ENCODE measurements at regions not wholly inside any gene's neighbourhood (a gene's known extent, or its start where the extent isn't known, plus 50 kb on each side); places are given as distances from the start of the nearest gene placed in this dataset.

- no peak overlapping the region for H3K4me2 ChIP-seq
- CTCF ChIA-PET, result no interaction called here
- no peak overlapping the region for H2AFZ ChIP-seq (ENCODE audit: low read depth)
- WGBS (ENCODE audit: low lambda C conversion rate), result 31% methylated on average over 4 of the region's 4 CpGs
- H3F3A ChIP-seq (replicated peaks; ENCODE audit: insufficient read depth), result no peaks in the 10 kb centered on the region
- TF ChIP-seq RAD21 (IDR thresholded peaks at IDR 0.05; ENCODE audit: low read length) (no peak), REST (IDR thresholded peaks at IDR 0.05; ENCODE audit: low read depth, low read length) (no peak), USF1 (IDR thresholded peaks at IDR 0.05; ENCODE audit: borderline replicate concordance, low read depth) (no peak), IRF3 (IDR thresholded peaks at IDR 0.05; ENCODE audit: low read depth, low read length) (no peak), SMC3 (IDR thresholded peaks at IDR 0.05; ENCODE audit: low read depth, low read length) (no peak), TEAD4 (IDR thresholded peaks at IDR 0.05; ENCODE audit: borderline replicate concordance, insufficient read depth) (no peak), GABPA (IDR thresholded peaks at IDR 0.05; ENCODE audit: low read depth) (no peak), ZBTB33 (IDR thresholded peaks at IDR 0.05; ENCODE audit: borderline replicate concordance, low read depth) (no peak), ELF1 (IDR thresholded peaks at IDR 0.05) (no peak), YY1 (IDR thresholded peaks at IDR 0.05; ENCODE audit: low read depth) (no peak), FOXJ3 (CRISPR knock-in tag; IDR thresholded peaks at IDR 0.05) (no peak), MXI1 (IDR thresholded peaks at IDR 0.05; ENCODE audit: low read depth, low read length) (no peak), GATA2 (CRISPR knock-in tag; IDR thresholded peaks at IDR 0.05) (no peak), NRF1 (IDR thresholded peaks at IDR 0.05; ENCODE audit: low read depth, low read length) (no peak), CTCF (IDR thresholded peaks at IDR 0.05) (no peak), EZH2phosphoT487 (IDR thresholded peaks at IDR 0.05; ENCODE audit: borderline replicate concordance, low read depth) (no peak)
- peaks cover 15% of the 10 kb centered on the region; the same call in 1 of the 2 replicates for H3K27me3 ChIP-seq (ENCODE audit: insufficient read depth)
- no peak overlapping the region for H3K9ac ChIP-seq
- H3K4me3 ChIP-seq (ENCODE audit: low read depth in 2 of 2, low read length in 1 of 2), result no peak overlapping the region
- no peaks in the 10 kb centered on the region for H3K9me2 ChIP-seq
- H4K20me1 ChIP-seq (ENCODE audit: insufficient read depth), result no peaks in the 10 kb centered on the region
- H3K36me3 ChIP-seq (replicated peaks in 1 of 2; ENCODE audit: control insufficient read depth in 1 of 2, insufficient read depth in 2 of 2, low read length in 1 of 2), result no peaks in the 10 kb centered on the region
- H3K9me3 ChIP-seq, result no peaks in the 10 kb centered on the region
- peaks cover 0 to 3% of the 10 kb centered on the region in 2 experiments; a peak in 2 of 4 replicates for H3K4me1 ChIP-seq (ENCODE audit: control insufficient read depth in 1 of 2, insufficient read depth in 2 of 2, low read depth in 1 of 2, low read length in 1 of 2)
- DNase-seq, result no peak
- POLR2A ChIA-PET, result no interaction called here
- no peak overlapping the region for H3K27ac ChIP-seq (ENCODE audit: low read depth in 2 of 2, low read length in 1 of 2)
- H3K79me2 ChIP-seq (ENCODE audit: insufficient read depth), result no peaks in the 10 kb centered on the region
These were observed 183.7 kb upstream of the COPS8 start for GRCh38 chr2:236901956-236902355.
